HepG2 (cell line): ENCODE measurements at regions not wholly inside any gene's neighbourhood (a gene's known extent, or its start where the extent isn't known, plus 50 kb on each side); places are given as distances from the start of the nearest gene placed in this dataset.

Source experiments
- ATF1 ChIP-seq: IDR thresholded peaks from 2 replicates; pipeline ENCODE4 v1.6.1; 2016; ENCODE audit warnings: mild to moderate bottlenecking, control low read depth
- FOXK1 ChIP-seq: sonication (generic); formaldehyde crosslinking; IDR thresholded peaks from 2 replicates; pipeline ENCODE4 v1.4.0; 2020; ENCODE audit warnings: low read depth, missing genetic modification reagents, borderline replicate concordance
- NFYB ChIP-seq: sonication (generic); formaldehyde crosslinking; IDR thresholded peaks from 2 replicates; pipeline ENCODE4 v1.4.0; 2020; ENCODE audit warnings: missing genetic modification reagents
- ZFAT ChIP-seq: sonication (generic); formaldehyde crosslinking; conservative IDR thresholded peaks from 2 replicates; pipeline ENCODE4 v1.8.1; 2023; ENCODE audit warnings: missing genetic modification reagents, inconsistent platforms
- ZNF331 ChIP-seq: sonication (generic); formaldehyde crosslinking; IDR thresholded peaks from 2 replicates; pipeline ENCODE4 v1.4.0; 2020; ENCODE audit warnings: missing genetic modification reagents
- TF ChIP-seq, protein P1 (sequence below): fragments of 450-650 bp; IDR thresholded peaks from 2 replicates; pipeline ENCODE4 v1.6.1; 2016
- TF ChIP-seq, protein P2 (sequence below): IDR thresholded peaks from 2 replicates; pipeline ENCODE4 v1.6.1; 2012; ENCODE audit warnings: low read length, improper control_type of control experiment
- TF ChIP-seq, protein P3 (sequence below): sonication (generic); formaldehyde crosslinking; IDR thresholded peaks from 2 replicates; pipeline ENCODE4 v1.5.0; 2020; ENCODE audit warnings: mild to moderate bottlenecking, missing genetic modification reagents, moderate library complexity

DNA sequence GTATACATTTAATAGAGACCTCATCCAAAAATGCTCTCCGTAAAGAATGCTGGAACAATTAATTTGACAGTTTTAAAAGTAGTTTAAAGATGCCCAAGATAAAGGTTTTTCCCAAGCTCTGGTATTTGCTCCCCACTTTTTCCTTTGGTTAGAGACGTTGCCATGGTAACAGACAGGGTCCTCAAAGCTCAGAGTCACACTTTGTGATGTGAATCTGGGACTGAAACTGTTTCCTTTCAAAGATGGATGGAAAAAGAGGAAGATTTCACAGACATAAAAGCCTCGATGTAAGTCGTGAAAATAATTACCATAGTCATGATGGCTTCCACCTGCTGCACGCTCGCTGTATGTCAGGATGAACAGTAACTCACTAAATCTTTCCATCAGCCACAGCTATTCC is 229.5 kb downstream of the MSX2 start:
- TF ChIP-seq, protein P1, sequence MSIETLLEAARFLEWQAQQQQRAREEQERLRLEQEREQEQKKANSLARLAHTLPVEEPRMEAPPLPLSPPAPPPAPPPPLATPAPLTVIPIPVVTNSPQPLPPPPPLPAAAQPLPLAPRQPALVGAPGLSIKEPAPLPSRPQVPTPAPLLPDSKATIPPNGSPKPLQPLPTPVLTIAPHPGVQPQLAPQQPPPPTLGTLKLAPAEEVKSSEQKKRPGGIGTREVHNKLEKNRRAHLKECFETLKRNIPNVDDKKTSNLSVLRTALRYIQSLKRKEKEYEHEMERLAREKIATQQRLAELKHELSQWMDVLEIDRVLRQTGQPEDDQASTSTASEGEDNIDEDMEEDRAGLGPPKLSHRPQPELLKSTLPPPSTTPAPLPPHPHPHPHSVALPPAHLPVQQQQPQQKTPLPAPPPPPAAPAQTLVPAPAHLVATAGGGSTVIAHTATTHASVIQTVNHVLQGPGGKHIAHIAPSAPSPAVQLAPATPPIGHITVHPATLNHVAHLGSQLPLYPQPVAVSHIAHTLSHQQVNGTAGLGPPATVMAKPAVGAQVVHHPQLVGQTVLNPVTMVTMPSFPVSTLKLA = no peak
- TF ChIP-seq NFYB (CRISPR knock-in tag) (no peak), FOXK1 (CRISPR knock-in tag) (no peak), ATF1 (CRISPR knock-in tag) (no peak), ZNF331 (CRISPR knock-in tag) (no peak), ZFAT (CRISPR knock-in tag) (no peak)
- TF ChIP-seq, protein P2, sequence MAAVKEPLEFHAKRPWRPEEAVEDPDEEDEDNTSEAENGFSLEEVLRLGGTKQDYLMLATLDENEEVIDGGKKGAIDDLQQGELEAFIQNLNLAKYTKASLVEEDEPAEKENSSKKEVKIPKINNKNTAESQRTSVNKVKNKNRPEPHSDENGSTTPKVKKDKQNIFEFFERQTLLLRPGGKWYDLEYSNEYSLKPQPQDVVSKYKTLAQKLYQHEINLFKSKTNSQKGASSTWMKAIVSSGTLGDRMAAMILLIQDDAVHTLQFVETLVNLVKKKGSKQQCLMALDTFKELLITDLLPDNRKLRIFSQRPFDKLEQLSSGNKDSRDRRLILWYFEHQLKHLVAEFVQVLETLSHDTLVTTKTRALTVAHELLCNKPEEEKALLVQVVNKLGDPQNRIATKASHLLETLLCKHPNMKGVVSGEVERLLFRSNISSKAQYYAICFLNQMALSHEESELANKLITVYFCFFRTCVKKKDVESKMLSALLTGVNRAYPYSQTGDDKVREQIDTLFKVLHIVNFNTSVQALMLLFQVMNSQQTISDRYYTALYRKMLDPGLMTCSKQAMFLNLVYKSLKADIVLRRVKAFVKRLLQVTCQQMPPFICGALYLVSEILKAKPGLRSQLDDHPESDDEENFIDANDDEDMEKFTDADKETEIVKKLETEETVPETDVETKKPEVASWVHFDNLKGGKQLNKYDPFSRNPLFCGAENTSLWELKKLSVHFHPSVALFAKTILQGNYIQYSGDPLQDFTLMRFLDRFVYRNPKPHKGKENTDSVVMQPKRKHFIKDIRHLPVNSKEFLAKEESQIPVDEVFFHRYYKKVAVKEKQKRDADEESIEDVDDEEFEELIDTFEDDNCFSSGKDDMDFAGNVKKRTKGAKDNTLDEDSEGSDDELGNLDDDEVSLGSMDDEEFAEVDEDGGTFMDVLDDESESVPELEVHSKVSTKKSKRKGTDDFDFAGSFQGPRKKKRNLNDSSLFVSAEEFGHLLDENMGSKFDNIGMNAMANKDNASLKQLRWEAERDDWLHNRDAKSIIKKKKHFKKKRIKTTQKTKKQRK = no peak
- TF ChIP-seq, protein P3, sequence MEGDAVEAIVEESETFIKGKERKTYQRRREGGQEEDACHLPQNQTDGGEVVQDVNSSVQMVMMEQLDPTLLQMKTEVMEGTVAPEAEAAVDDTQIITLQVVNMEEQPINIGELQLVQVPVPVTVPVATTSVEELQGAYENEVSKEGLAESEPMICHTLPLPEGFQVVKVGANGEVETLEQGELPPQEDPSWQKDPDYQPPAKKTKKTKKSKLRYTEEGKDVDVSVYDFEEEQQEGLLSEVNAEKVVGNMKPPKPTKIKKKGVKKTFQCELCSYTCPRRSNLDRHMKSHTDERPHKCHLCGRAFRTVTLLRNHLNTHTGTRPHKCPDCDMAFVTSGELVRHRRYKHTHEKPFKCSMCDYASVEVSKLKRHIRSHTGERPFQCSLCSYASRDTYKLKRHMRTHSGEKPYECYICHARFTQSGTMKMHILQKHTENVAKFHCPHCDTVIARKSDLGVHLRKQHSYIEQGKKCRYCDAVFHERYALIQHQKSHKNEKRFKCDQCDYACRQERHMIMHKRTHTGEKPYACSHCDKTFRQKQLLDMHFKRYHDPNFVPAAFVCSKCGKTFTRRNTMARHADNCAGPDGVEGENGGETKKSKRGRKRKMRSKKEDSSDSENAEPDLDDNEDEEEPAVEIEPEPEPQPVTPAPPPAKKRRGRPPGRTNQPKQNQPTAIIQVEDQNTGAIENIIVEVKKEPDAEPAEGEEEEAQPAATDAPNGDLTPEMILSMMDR = no peak
